SK-N-SH (cell line): ENCODE measurements at regions not wholly inside any gene's neighbourhood (a gene's known extent, or its start where the extent isn't known, plus 50 kb on each side); places are given as distances from the start of the nearest gene placed in this dataset.
A peak's percentile ranks its signal among the peaks of the same experiment; 100 is the strongest.

Experiments
- CTCF ChIA-PET: fragments of 300-600, 350-600 bp; formaldehyde crosslinking; extraction: SDS; loops from one replicate; lab custom pipeline; 2021; lab: Yijun Ruan, JAX
- POLR2A ChIA-PET: fragments of 350-600 bp; sonication (Branson Sonifier 250); formaldehyde crosslinking; extraction: SDS; loops from one replicate; lab custom pipeline; 2020; ENCODE audit warnings: antibody characterized with exemption, inconsistent platforms; lab: Yijun Ruan, JAX
- DNase-seq: peaks from one replicate; pipeline ENCODE4 v3.0.0; 2012
- H2AFZ ChIP-seq: fragments of 200-600 bp; sonication (generic); 2 replicates; pipeline ENCODE4 v1.8.1; 2016; ENCODE audit warnings: antibody characterized with exemption, mild to moderate bottlenecking, low read depth
- H3F3A ChIP-seq: fragments of 200-600 bp; sonication (generic); replicated peaks from 2 replicates; pipeline ENCODE3; 2016; ENCODE audit warnings: antibody characterized with exemption, mild to moderate bottlenecking; ENCODE audit not compliant: insufficient read depth
- H3K27ac ChIP-seq, 2 experiments: fragments of 200-500 bp in 1 of 2; fragments of 200-600 bp in 1 of 2; sonication (Bioruptor generic) in 1 of 2; sonication (generic), shearing (Covaris generic) in 1 of 2; 2 replicates each; pipeline versions ENCODE4 v1.5.1 to v1.6.1; 2014 to 2016; ENCODE audit warnings: low read depth in 2 of 2, inconsistent platforms in 1 of 2, low read length in 1 of 2, mild to moderate bottlenecking in 1 of 2, mixed read lengths in 1 of 2
- H3K27me3 ChIP-seq: fragments of 200-600 bp; sonication (generic), shearing (Covaris generic); 2 replicates; pipeline ENCODE4 v1.6.1; 2016; ENCODE audit warnings: mixed run types; ENCODE audit not compliant: insufficient read depth
- H3K36me3 ChIP-seq, 2 experiments: fragments of 200-500 bp in 1 of 2; fragments of 200-600 bp in 1 of 2; sonication (Bioruptor generic) in 1 of 2; sonication (generic) in 1 of 2; replicated peaks in 1 of 2; 2 replicates each; pipeline versions ENCODE3 to v1.5.1; 2014 to 2016; ENCODE audit warnings: low read length in 1 of 2, mild to moderate bottlenecking in 1 of 2; ENCODE audit not compliant: insufficient read depth in 2 of 2, control insufficient read depth in 1 of 2
- H3K4me1 ChIP-seq, 2 experiments: fragments of 200-500 bp in 1 of 2; fragments of 200-600 bp in 1 of 2; sonication (Bioruptor generic) in 1 of 2; sonication (generic), shearing (Covaris generic) in 1 of 2; 2 replicates each; pipeline versions ENCODE4 v1.5.1 to v1.6.1; 2014 to 2016; ENCODE audit warnings: low read depth in 1 of 2, low read length in 1 of 2, mixed run types in 1 of 2; ENCODE audit not compliant: insufficient read depth in 2 of 2, control insufficient read depth in 1 of 2
- H3K4me2 ChIP-seq: fragments of 200-600 bp; sonication (generic), shearing (Covaris generic); 2 replicates; pipeline ENCODE4 v1.6.1; 2017; ENCODE audit warnings: mixed run types
- H3K4me3 ChIP-seq, 2 experiments: fragments of 200-500 bp in 1 of 2; fragments of 200-600 bp in 1 of 2; sonication (Bioruptor generic) in 1 of 2; sonication (generic), shearing (Covaris generic) in 1 of 2; 2 replicates each; pipeline versions ENCODE4 v1.5.1 to v1.8.1; 2014 to 2016; ENCODE audit warnings: low read depth in 2 of 2, inconsistent platforms in 1 of 2, low read length in 1 of 2, mild to moderate bottlenecking in 1 of 2, mixed read lengths in 1 of 2, moderate library complexity in 1 of 2
- H3K79me2 ChIP-seq: fragments of 200-600 bp; sonication (generic); 2 replicates; pipeline ENCODE4 v1.8.1; 2017; ENCODE audit warnings: mild to moderate bottlenecking; ENCODE audit not compliant: insufficient read depth
- H3K9ac ChIP-seq: fragments of 200-600 bp; sonication (generic); 2 replicates; pipeline ENCODE4 v1.6.1; 2017; ENCODE audit warnings: mixed run types
- H3K9me2 ChIP-seq: fragments of 200-600 bp; sonication (generic); 2 replicates; pipeline ENCODE4 v1.6.1; 2017; ENCODE audit warnings: mixed run types
- H3K9me3 ChIP-seq: fragments of 200-600 bp; sonication (generic); 2 replicates; pipeline ENCODE4 v1.6.1; 2017; ENCODE audit warnings: mixed run types, mild to moderate bottlenecking, moderate library complexity
- H4K20me1 ChIP-seq: fragments of 200-600 bp; sonication (generic); 2 replicates; pipeline ENCODE4 v1.6.1; 2017; ENCODE audit warnings: mild to moderate bottlenecking, mixed run types; ENCODE audit not compliant: insufficient read depth
- CHD2 ChIP-seq: fragments of 150-350 bp; IDR thresholded peaks from 2 replicates; pipeline ENCODE4 v1.6.1; 2018; ENCODE audit warnings: low read length; ENCODE audit not compliant: partially characterized antibody
- ELF1 ChIP-seq: IDR thresholded peaks from 2 replicates; pipeline ENCODE4 v1.4.0; 2012
- EP300 ChIP-seq, 2 experiments: IDR thresholded peaks; 2 replicates each; pipeline versions ENCODE4 v1.4.0 to v1.6.1; 2012; ENCODE audit warnings: borderline replicate concordance in 1 of 2, low read depth in 1 of 2, low read length in 1 of 2
- EZH2phosphoT487 ChIP-seq: fragments of 200-600 bp; sonication (generic); IDR thresholded peaks from 2 replicates; pipeline ENCODE4 v1.6.1; 2017; ENCODE audit warnings: low read depth, mixed run types, mild to moderate bottlenecking, antibody characterized with exemption, moderate library complexity, borderline replicate concordance
- FOSL2 ChIP-seq: IDR thresholded peaks from 2 replicates; pipeline ENCODE4 v1.4.0; 2012; ENCODE audit warnings: low read depth, mild to moderate bottlenecking, moderate library complexity, borderline replicate concordance
- FOXM1 ChIP-seq: IDR thresholded peaks from 2 replicates; pipeline ENCODE4 v1.4.0; 2012; ENCODE audit warnings: low read depth, mild to moderate bottlenecking
- GABPA ChIP-seq: IDR thresholded peaks from 2 replicates; pipeline ENCODE4 v1.4.0; 2012; ENCODE audit warnings: low read depth, mild to moderate bottlenecking
- GATA2 ChIP-seq: sonication (generic); formaldehyde crosslinking; IDR thresholded peaks from 2 replicates; pipeline ENCODE4 v1.5.0; 2020; ENCODE audit warnings: mild to moderate bottlenecking, missing genetic modification reagents
- JUND ChIP-seq: IDR thresholded peaks from 2 replicates; pipeline ENCODE4 v1.4.0; 2012
- MEF2A ChIP-seq: IDR thresholded peaks from 2 replicates; pipeline ENCODE4 v1.4.0; 2012; ENCODE audit warnings: low read depth, borderline replicate concordance
- MXI1 ChIP-seq: IDR thresholded peaks from 2 replicates; pipeline ENCODE4 v1.6.1; 2012; ENCODE audit warnings: mild to moderate bottlenecking, low read depth, low read length, improper control_type of control experiment
- NFIC ChIP-seq: IDR thresholded peaks from 2 replicates; pipeline ENCODE4 v1.4.0; 2012; ENCODE audit warnings: borderline replicate concordance
- NRF1 ChIP-seq: IDR thresholded peaks from 2 replicates; pipeline ENCODE4 v1.6.1; 2012; ENCODE audit warnings: low read depth, mild to moderate bottlenecking, low read length
- POLR2AphosphoS5 ChIP-seq: IDR thresholded peaks from 2 replicates; pipeline ENCODE4 v1.6.1; 2012; ENCODE audit warnings: low read depth, low read length
- RCOR1 ChIP-seq: fragments of 150-350 bp; IDR thresholded peaks from 2 replicates; pipeline ENCODE4 v1.6.1; 2017; ENCODE audit warnings: antibody characterized with exemption, low read length
- RXRA ChIP-seq: IDR thresholded peaks from 2 replicates; pipeline ENCODE4 v1.4.0; 2012; ENCODE audit warnings: low read depth, mild to moderate bottlenecking, borderline replicate concordance
- TCF12 ChIP-seq: IDR thresholded peaks from 2 replicates; pipeline ENCODE4 v1.4.0; 2012
- TEAD4 ChIP-seq: IDR thresholded peaks from 2 replicates; pipeline ENCODE4 v1.4.0; 2012; ENCODE audit warnings: mild to moderate bottlenecking, borderline replicate concordance; ENCODE audit not compliant: insufficient read depth
- WGBS: methylation state at CpG from one replicate; pipeline ENCODE4 v1.1.6; 2017; ENCODE audit warnings: low lambda C conversion rate; 5-methylcytosine and 5-hydroxymethylcytosine counted together
- TF ChIP-seq, protein P1 (sequence below): IDR thresholded peaks from 2 replicates; pipeline ENCODE4; 2012
- TF ChIP-seq, protein P2 (sequence below): IDR thresholded peaks from 2 replicates; pipeline ENCODE4 v1.4.0; 2012; ENCODE audit warnings: low read depth, borderline replicate concordance
- TF ChIP-seq, protein P3 (sequence below): IDR thresholded peaks from 2 replicates; pipeline ENCODE4 v1.4.0; 2012; ENCODE audit warnings: low read depth
- TF ChIP-seq, protein P4 (sequence below): IDR thresholded peaks from 2 replicates; pipeline ENCODE4 v1.6.1; 2012; ENCODE audit warnings: mild to moderate bottlenecking, low read depth, low read length, moderate library complexity
- TF ChIP-seq, protein P5 (sequence below): fragments of 150-350 bp; IDR thresholded peaks from 2 replicates; pipeline ENCODE4 v1.6.1; 2016; ENCODE audit warnings: mild to moderate bottlenecking, low read depth, low read length

DNA sequence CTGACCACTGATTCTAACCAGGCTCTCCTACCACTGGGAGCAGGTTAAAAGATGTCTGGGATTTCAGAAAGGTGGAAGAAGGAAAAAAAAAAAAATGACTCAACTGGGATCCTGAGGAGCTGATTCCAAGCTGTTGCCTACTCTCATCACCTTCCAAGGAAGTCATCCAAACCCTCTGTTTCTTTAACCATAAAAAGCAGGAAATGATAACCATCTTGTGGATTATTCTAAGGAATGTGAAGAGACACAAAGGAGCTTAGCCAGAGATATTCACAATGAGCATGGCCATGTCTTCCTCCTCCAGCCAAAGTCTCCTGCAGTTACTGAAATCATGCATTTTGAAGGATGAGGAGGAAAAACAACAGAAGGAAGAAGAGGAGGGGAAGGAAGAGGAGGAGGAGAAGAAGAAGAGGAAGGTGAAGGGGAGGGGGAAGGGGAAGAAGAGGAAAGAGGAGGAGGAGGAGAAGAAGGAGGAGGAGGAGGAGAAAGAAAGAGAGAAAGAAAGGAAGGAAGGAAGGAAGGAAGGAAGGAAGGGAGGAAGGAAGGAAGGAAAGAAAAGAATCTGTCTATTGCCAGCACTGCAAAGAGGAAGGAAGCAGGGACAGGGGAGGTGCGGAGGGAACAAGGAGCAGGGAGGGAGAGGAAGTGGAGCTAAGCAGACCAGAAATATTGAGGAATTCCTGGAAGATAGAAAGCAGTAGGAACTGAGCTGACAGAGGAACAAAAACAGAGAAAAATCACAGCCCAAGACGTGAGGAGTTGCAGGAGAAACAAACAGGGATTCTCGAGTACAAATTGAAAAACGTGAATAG lies 229.2 kb downstream of the UACA start:
- H3K9me3 ChIP-seq = no peaks in the 10 kb centered on the region
- WGBS = 78% methylated on average over 4 of the region's 4 CpGs
- no peaks in the 10 kb centered on the region for H3K9me2 ChIP-seq
- H3K9ac ChIP-seq = no peak overlapping the region
- no peak overlapping the region for H3K4me3 ChIP-seq
- TF ChIP-seq, protein P1, sequence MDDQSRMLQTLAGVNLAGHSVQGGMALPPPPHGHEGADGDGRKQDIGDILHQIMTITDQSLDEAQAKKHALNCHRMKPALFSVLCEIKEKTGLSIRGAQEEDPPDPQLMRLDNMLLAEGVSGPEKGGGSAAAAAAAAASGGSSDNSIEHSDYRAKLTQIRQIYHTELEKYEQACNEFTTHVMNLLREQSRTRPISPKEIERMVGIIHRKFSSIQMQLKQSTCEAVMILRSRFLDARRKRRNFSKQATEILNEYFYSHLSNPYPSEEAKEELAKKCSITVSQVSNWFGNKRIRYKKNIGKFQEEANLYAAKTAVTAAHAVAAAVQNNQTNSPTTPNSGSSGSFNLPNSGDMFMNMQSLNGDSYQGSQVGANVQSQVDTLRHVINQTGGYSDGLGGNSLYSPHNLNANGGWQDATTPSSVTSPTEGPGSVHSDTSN = peak; percentile 39
- TF ChIP-seq, protein P2, sequence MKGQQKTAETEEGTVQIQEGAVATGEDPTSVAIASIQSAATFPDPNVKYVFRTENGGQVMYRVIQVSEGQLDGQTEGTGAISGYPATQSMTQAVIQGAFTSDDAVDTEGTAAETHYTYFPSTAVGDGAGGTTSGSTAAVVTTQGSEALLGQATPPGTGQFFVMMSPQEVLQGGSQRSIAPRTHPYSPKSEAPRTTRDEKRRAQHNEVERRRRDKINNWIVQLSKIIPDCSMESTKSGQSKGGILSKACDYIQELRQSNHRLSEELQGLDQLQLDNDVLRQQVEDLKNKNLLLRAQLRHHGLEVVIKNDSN = no peak
- TF ChIP-seq MEF2A (no peak), FOXM1 (no peak), TEAD4 (no peak), CHD2 (no peak), POLR2AphosphoS5 (no peak), GATA2 (CRISPR knock-in tag) (no peak), EZH2phosphoT487 (no peak), EP300 (IDR thresholded peaks at IDR 0.05; ENCODE audit: borderline replicate concordance in 1 of 2, low read depth in 1 of 2, low read length in 1 of 2) (no peak), FOSL2 (peak; percentile 18; the same call in 1 of the 2 replicates), RXRA (no peak), ELF1 (no peak), RCOR1 (no peak), MXI1 (no peak), NRF1 (no peak), NFIC (0 out of 2 replicates have a peak, but pooled peaks have one; percentile 8), JUND (no peak), TCF12 (peak; percentile 51; the same call in 1 of the 2 replicates), GABPA (no peak)
- TF ChIP-seq, protein P3, sequence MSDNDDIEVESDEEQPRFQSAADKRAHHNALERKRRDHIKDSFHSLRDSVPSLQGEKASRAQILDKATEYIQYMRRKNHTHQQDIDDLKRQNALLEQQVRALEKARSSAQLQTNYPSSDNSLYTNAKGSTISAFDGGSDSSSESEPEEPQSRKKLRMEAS = no peak
- TF ChIP-seq, protein P4, sequence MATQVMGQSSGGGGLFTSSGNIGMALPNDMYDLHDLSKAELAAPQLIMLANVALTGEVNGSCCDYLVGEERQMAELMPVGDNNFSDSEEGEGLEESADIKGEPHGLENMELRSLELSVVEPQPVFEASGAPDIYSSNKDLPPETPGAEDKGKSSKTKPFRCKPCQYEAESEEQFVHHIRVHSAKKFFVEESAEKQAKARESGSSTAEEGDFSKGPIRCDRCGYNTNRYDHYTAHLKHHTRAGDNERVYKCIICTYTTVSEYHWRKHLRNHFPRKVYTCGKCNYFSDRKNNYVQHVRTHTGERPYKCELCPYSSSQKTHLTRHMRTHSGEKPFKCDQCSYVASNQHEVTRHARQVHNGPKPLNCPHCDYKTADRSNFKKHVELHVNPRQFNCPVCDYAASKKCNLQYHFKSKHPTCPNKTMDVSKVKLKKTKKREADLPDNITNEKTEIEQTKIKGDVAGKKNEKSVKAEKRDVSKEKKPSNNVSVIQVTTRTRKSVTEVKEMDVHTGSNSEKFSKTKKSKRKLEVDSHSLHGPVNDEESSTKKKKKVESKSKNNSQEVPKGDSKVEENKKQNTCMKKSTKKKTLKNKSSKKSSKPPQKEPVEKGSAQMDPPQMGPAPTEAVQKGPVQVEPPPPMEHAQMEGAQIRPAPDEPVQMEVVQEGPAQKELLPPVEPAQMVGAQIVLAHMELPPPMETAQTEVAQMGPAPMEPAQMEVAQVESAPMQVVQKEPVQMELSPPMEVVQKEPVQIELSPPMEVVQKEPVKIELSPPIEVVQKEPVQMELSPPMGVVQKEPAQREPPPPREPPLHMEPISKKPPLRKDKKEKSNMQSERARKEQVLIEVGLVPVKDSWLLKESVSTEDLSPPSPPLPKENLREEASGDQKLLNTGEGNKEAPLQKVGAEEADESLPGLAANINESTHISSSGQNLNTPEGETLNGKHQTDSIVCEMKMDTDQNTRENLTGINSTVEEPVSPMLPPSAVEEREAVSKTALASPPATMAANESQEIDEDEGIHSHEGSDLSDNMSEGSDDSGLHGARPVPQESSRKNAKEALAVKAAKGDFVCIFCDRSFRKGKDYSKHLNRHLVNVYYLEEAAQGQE = no peak
- TF ChIP-seq, protein P5, sequence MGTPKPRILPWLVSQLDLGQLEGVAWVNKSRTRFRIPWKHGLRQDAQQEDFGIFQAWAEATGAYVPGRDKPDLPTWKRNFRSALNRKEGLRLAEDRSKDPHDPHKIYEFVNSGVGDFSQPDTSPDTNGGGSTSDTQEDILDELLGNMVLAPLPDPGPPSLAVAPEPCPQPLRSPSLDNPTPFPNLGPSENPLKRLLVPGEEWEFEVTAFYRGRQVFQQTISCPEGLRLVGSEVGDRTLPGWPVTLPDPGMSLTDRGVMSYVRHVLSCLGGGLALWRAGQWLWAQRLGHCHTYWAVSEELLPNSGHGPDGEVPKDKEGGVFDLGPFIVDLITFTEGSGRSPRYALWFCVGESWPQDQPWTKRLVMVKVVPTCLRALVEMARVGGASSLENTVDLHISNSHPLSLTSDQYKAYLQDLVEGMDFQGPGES = no peak
- no peak for DNase-seq
- no peaks in the 10 kb centered on the region for H4K20me1 ChIP-seq
- peaks cover 5% of the 10 kb centered on the region for H3F3A ChIP-seq
- POLR2A ChIA-PET = no interaction called here
- peaks cover 4 to 15% of the 10 kb centered on the region in 2 experiments; a peak in 2 of 4 replicates for H3K4me1 ChIP-seq
- no peaks in the 10 kb centered on the region; the same call in 1 of the 2 replicates for H3K27me3 ChIP-seq
- no peak overlapping the region for H2AFZ ChIP-seq
- H3K27ac ChIP-seq = no peak overlapping the region
- no peaks in the 10 kb centered on the region for H3K79me2 ChIP-seq
- no peaks in the 10 kb centered on the region for H3K36me3 ChIP-seq
- CTCF ChIA-PET = interaction anchor here (0.8 to 1.6 kb wide), 5 partner anchors 10 to 996 kb away, joined by 3 to 4 read pairs (median 3); no protein-coding TSS in a partner anchor
- no peak overlapping the region for H3K4me2 ChIP-seq
